Femur (tissue), 1 donor: ENCODE measurements at regions not wholly inside any gene's neighbourhood (a gene's known extent, or its start where the extent isn't known, plus 50 kb on each side); places are given as distances from the start of the nearest gene placed in this dataset.
"Not testable (repeated sequence)": the region's sequence is repeated elsewhere in the genome, so short reads cannot be mapped to it uniquely, and the experiment has no call there.

ENCODE experiments used
- DNase-seq: peaks from one replicate; pipeline ENCODE4 v3.0.0-alpha.2; 2017

DNA sequence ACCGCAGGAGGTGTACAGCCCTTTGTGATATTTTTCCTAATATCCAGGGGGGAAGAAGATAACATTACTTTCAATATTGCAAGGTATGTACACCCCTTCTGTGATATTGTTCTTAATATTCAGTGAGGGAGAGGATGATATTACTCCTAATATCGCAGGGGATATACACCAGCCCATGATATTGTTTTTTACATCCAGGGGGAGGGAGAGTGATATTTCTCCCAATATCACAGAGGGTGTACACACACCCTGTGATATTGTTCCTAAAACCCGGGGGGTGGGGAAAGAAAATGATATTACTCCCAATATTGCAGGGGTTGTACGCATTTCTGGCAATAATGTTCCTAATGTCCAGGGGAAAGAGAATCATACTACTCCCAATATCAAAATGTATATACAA lies 58.0 kb upstream of the SLC25A48 start:
- DNase-seq = no peak

DNA sequence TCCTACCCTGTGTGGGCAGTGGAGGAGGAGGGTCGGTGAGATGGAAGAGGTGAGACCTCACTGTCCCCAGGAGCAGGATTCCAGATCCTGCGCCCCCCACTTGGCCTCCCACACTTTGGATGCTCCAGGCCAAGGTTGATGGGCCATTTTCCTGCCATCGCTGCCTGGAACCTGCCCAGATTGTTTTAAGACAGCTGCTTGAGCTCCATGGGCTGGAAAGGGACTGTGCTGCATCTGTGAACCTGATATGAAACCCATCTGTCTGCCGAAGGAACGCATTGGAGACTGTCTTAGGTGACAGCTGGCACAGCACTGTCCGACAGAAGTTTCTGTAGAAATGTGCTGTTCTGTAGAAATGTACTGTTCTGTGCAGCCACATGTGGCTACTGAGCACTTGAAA lies 72.7 kb upstream of the SLC25A48 start:
- peak; percentile 41 for DNase-seq

DNA sequence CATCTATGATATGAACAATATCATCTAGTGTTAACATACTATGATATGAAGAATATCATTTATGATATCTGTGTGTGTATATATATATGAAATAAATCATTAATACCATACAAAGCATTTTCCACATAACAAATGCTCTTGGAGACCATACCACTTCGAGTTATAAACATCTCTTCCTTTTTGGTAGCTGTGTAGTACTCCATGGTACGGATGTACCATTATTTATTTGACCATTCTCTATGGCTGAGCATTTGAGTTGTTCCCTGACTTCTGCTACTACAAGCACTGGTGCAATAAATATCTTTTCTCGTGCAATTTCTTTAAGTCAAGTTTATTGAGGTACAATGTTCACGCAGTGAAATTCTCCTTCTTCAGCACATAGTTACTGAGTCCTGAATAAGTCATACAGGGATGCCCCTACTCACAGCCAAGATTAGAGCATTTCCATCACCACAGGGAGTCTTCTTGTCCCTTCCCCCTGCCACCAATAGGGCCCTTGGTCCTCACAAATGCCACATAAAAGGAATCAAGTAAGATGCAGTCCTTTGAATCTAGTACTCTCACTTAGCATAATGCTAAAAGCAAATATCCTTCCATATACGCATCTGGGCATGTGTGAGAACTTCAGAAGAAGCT lies 75.2 kb upstream of the SLC25A48 start:
- DNase-seq = no peak

DNA sequence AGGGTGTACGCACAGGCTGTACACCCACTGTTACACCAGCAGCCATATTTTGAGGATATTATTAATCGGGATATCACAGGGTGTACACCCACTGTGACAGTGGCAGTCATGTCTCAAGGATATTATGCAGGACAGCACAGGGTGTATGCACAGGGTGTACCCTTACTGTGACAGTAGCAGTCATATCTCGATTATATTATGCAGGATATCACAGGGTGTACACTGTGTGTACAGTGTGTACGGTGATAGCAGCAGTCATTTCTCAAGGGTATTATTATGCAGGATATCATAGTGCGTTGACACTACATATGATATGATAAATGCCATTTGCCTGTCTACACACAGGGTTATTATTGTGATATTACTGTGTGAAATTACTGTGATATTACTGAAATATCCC lies 80.5 kb upstream of the SLC25A48 start:
- DNase-seq = no peak

DNA sequence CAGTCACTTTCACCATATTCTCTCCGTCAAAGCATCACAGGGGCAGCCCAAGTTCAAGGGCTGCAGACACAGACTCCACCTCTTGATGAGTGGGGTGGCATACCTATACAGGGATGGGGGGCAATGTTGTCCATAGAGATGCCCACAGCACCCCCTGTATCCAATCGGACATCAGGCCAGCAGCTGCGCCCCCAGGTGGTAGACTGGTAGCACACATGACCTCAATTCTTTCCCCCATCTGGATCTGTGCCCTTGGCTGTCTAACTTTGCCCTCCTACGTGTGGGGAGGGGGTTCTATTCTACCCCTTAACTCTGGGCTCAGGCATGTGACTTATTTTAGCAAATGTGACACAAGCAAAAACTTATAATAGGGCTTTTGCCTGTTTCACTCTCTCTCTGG lies 84.0 kb upstream of the SLC25A48 start:
- DNase-seq = no peak

DNA sequence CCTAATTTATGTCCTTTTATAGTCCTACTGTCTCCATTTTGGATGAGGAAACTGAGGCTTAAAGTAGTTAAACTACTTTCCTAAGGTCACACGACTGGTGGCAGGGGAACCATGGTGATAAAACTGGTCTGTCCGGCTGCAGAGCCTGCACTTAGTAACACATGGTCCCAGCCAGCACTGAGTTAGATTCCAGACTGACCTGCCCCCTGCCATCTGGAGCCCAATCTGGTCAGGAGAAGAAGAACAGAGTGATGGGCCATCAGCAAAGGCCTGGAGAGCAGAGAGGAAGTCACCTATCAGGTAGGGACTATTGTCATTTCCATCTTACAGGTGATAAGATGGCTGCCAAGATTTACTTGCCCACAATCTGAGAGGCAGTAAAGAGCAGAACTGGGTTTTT lies 86.6 kb upstream of the SLC25A48 start:
- DNase-seq = no peak

DNA sequence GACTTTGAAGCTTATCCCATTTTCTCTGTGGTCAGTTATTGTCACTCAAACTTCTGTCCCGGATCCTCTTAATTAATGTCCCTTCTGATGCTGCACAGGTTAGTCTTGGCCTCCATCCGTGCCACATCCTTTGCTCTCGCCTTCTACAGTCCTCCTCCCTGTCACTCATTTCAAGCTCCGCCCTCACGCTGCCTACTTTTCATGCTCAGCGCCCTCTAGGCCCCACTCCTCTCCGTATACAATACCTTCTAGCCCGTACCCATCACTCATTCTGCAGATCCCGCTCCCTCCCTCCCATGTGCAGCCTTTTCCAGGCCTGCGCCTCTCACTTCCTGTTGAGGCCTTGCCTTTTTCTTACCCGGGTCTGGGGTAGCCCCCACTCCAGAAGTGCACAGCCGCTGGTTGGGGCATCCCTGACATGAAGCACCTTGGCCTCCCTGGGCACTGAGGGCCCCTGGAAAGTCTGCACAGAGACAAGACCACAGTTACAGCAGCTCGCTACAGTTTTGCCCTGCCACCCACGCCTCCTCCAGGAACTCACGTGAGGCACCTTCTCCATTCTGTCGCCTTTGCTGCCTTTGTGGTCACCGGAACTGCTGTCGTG lies 88.5 kb upstream of the SLC25A48 start:
- DNase-seq = no peak

DNA sequence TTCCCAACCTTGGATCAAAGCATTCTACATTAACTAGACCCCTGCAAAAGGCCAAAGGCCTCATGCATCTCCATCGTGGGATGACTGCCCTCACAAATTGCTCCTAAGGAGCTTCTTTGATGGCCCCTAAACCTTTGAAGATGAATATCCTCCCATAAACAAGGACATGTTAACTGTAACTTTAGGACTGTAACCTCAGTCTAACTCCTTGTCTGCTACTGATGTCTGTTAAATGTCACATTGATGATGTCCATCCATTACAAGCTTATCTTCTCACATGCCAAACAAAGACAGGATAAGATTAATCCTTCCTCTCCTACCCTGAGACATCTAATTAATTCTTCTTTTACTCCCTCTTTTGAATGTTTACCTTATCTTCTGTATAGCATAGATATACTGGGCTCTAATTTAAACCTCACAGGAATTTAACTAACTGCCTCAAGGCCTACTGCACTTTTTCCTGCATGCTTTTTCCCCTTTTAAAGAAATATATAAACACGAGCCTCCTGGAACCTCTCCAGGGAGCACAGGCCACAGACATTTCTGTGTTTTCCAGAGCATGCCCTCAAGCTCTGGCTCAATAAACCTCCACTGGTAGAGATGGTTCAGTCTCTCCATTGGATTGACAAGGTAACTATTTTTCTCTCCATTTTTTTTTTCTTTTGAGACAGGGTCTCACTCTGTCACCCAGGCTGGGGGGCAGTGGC lies 90.6 kb upstream of the SLC25A48 start:
- DNase-seq = no peak

DNA sequence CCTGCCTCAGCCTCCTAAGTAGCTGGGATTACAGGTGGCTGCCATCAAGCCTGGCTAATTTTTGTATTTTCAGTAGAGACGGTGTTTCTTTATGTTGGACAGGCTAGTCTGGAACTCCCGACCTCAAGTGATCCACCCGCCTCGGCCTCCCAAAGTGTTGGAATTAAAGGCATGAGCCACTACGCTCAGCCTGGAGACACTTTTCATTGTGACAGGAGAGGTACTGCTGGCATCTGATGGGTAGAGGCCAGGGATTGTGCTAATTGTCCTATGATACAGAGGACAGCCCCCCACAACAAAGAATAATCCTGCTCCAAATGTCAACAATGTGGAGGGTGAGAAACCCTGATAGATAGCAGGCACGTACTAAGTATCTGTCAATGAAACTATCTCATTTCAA lies 91.3 kb upstream of the SLC25A48 start:
- no peak for DNase-seq

DNA sequence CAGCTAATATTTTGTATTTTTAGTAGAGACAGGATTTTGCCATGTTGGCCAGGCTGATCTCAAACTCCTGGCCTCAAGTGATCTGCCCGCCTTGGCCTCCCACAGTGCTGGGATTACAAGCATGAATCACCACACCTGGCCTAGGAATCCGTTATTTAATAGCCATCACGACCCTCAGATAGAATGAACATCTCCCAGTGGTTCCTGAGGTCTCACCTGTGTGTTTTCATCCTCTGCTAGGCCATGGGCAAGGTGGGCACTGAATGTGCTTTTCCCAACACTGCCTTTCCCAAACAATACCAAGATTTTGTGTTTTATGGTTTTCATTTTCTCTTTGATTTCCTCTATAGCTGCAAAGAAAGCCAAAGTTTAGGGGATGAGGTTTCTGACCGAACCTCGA lies 92.2 kb upstream of the SLC25A48 start:
- not testable (repeated sequence) for DNase-seq

DNA sequence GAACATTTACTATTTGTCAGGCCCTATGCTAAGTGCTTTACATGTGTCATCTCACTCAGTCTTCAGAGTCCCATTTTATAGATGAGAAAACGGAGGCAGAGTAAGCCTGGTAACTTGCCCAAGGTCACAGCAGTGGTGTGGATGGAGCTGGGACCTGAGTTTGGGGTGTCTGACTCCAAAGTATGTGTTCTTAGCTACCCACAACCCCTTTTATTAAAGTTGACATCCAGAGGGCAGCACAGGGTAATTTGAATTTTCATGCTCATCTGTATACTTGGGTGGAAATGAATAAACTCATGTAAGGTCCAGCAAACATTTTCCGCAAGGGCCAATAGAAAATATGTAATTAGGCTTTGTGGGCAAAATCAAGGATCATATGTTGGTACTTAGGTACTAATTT lies 93.4 kb upstream of the SLC25A48 start:
- no peak for DNase-seq

DNA sequence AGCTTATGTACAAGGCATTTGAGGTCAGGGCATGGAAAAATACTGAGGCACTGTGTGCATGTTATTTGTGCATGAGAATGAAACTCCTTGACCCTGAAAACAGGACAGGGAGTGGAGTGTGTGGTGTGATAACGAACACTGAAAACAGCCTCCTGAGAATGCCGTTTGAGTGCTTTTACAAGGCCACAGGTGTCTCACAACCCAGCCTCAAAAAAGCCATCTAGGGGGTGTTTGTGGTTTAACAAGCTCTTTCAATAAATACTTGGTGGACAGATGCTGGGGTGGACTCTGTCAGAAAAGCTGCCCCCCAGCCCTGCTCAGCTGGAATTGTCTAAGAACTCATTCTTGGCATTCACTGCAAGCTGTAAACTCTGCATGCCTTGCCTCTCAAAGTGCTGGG lies 94.0 kb upstream of the SLC25A48 start:
- DNase-seq = no peak

DNA sequence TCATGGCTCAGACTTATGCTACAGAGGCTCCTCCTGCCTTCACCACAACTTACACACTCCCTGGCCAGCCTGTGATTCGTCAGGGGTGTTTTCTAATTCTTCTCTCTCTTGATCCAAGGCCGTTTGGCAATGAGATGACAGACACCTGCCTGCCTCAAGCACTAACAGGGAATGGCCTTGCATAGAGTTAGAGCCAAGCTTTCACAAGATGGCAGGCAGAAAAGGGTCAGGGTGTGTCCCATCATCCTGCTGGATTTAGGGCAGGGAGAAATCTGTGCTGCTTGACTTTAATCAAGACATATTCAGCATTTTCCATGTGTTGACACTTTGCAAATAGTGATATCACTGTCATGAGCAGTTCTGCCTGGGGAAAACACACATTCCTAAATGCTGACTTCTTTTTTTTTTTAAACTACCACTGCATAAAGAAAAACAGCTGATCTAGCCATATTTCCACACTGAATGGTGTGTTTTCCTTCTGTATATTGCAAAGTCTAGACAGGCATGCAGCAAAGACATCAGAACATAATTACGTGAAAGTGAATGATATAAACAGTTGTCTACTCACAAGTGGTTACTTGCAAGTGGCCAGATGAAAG lies 95.0 kb upstream of the SLC25A48 start:
- DNase-seq = no peak

DNA sequence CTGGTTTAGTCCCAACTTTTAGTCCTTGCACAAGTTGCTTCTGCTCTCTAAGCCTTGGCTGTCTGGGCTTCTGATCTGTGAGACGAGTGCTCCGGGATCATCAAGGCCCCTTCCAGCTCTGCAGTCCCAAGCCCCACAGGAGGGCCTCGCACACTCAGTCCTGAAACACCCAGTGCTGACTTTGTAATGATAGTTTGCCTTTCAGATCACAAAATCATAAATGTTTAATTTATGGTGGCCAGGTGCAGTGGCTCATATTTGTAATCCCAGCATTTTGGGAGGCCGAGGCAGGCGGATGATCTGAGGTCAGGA lies 95.9 kb upstream of the SLC25A48 start:
- DNase-seq = no peak

DNA sequence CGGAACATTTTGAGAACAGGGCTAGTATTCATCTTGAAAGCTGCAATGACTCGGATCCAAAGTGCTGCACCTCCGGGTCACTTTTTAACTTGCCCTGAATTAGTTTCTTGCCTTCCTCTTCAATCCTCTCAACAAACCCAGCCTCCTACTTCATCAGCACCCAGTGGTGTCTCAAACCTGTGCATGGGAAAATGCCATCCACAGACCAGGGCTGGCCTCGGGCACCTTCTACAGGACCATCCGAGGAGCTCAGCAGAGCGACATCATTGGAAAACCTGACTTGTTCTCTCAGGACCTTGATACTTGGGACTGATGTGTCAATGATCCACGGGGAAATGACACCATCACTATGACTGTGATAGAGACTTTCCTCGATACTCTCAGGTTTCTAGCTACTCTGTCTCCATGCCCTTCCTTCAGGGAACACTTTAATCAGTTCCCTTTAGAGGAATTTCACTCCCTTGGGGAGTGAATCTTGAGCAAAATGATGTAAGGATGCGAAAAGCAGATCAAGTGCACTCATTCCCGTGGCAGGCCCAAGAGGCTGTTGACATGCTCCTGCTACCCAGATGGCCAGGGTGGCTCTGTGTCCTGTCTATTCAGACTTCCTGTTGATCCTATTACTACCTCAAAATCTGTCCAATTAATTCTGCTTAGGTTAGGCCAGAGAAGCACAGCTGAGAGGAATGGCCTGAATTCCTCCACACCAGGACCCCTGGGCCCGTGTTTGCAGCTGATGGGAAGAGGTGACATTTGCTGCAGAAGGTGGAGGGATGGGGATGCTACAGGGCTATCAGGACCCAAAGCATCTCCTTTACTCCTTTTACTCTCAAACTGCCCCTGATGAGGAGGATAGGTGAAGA lies 96.5 kb upstream of the SLC25A48 start:
- no peak for DNase-seq

DNA sequence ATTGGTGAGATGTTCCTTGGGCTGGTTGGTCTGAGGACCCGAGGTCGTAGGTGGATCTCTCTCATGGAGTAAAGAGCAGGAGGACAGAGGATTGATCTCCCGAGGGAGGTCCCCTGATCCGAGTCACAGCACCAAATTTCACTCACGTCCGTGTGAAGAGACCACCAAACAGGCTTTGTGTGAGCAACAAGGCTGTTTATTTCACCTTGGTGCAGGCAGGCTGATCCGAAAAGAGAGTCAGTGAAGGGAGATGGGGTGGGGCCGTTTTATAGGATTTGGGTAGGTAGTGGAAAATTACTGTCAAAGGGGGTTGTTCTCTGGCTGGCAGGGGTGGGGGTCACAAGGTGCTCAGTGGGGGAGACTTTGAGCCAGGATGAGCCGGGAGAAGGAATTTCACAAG lies 97.5 kb upstream of the SLC25A48 start:
- DNase-seq = not testable (repeated sequence)

DNA sequence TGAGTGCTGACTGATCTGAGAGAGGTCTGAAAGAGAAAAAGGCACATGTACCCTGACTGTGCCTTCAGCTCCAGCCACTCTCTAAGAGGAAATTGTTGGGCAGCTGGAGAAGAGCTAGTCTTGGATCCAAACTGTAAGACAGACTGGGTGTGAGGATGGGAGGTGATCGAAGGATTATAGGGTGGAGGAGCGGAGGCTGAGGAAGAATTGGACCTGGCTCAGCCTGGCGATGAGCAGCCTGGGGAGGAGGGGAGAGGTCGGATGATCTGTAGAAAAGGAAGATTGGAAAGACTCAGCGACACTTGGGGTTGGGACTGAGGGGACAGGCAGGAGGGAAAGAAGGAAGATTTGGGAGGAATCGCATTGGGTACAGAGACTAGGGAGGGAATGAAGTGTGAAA lies 98.6 kb upstream of the SLC25A48 start:
- DNase-seq = no peak

DNA sequence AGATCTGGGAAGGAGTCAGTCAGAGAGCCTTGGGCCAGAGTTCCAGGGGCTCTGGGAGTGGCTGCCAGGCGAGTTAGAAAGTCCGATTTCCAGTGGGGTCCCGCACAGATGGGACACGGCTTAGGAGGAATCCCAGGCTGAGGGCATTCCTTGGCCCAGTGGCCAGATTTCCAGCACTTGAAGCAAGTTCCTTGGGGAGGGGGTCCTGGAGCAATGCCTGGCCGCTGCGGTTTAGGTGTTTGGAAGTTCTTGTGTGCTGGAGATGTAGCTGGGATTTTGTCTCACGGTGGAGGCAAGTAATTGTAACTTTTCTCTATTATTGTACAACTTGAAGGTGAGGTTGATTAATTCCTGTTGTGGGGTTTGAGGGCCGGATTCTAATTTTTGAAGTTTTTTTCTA lies 99.5 kb upstream of the SLC25A48 start:
- DNase-seq = not testable (repeated sequence)

DNA sequence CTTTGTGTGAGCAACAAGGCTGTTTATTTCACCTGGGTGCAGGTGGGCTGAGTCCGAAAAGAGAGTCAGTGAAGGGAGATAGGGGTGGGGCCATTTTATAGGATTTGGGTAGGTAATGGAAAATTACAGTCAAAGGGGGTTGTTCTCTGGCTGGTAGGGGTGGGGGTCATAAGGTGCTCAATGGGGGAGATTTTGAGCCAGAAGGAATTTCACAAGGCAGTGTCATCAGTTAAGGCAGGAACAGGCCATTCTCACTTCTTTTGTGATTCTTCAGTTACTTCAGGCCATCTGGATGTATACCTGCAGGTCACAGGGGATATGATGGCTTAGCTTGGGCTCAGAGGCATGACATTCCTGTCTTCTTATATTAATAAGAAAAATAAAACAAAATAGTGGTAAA lies 103.4 kb upstream of the SLC25A48 start:
- not testable (repeated sequence) for DNase-seq

DNA sequence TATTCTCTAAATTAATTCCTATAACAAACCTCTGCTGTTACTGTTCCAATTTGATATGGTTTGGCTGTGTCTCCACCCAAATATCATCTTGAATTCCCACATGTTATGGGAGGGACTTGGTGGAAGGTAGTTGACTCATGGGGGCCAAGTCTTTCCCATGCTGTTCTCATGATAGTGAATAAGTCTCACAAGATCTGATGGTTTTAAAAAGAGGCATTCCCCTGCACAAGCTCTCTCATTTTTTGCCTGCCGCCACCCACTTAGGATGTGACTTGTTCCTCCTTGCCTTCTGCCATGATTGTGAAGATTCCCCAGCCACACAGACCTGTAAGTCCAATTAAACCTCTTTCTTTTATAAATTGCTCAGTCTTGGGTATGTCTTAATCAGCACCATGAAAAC lies 104.3 kb upstream of the SLC25A48 start:
- not testable (repeated sequence) for DNase-seq

DNA sequence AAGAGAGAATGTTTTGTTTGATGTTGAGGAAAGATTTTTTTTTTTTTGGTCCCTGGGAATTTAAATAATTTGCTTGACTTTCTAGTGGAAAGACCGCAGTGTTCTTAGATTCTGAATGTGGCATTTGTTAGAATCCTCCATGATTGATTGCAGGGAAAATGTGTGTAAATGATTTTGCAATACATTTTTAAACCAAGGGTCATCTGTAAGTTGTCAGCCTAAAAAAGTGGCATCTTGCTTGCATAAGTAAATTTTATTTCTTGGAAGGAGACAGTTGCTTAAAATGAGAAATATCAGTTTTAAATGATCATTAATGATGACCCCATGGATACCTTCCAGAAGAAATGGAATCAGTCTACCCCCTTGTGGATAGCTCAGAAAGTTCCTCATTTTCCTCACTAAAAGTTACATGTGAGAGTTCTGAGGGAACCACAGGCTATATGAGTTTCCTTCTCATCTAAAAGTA lies 105.1 kb upstream of the SLC25A48 start:
- no peak for DNase-seq

DNA sequence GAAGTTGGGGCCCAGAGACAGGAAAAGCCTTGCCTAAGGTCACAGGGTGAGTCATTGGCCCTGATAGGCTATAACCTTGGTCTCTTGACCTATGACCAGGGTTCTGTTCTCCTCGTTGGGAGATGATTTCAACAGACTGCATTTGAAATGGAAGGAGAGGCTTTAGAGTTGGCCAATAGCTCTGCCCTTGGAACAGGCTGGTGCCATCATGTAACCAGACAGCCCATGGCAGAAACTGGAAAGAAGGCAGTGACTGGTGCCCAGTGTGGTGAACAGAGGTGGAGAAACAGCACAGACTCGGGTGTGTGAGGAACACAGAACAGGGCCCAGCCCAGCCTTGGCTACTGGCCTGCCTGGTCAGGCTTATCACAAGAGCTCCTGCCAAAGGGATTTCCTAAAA lies 109.8 kb upstream of the SLC25A48 start:
- no peak for DNase-seq

DNA sequence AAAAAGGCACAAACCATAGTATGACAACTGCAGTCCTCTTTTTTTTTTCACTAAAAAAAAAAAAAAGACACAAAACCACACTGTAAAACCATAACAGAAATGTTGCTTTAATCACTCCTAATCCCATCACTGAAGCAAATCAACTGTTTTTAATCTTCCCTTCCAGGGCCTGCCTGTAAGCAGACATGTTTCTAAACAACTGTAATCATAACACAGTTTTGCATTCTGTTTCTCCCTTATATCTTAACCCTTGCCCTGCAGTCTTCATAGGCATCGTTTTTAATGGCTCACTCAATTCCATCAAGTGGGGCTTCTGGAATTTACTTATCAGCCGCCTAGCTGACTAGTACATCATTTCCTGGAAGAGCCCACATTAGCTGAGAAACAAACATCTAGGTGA lies 111.0 kb upstream of the SLC25A48 start:
- no peak for DNase-seq
